IMR-90 (cell line): ENCODE measurements at regions not wholly inside any gene's neighbourhood (a gene's known extent, or its start where the extent isn't known, plus 50 kb on each side); places are given as distances from the start of the nearest gene placed in this dataset.

Experiments
- ATAC-seq: fragments of 200-7000 bp; cut with Tn5 transposase; 2 replicates; pipeline ENCODE4 v1.9.1; 2020; ENCODE audit warnings: low read depth, mild to moderate bottlenecking, moderate library complexity
- BruUV-seq: library from RNA; stranded (reverse); fragments of 400-500 nt; replicated peaks from 2 replicates; lab custom pipeline; 2021; lab: Mats Ljungman, UMichigan
- CTCF ChIA-PET: fragments of 300-600 bp; formaldehyde crosslinking; extraction: SDS; loops from one replicate; lab custom pipeline; 2021; ENCODE audit warnings: antibody characterized with exemption; lab: Yijun Ruan, JAX
- POLR2A ChIA-PET: fragments of 300-600 bp; sonication (Branson Sonifier 250); formaldehyde crosslinking; loops from one replicate; lab custom pipeline; 2022; ENCODE audit warnings: antibody characterized with exemption; ENCODE audit not compliant: unreplicated experiment; lab: Charles Lee
- DNase-seq: peaks from one replicate; pipeline ENCODE4 v3.0.0; 2013
- H2AFZ ChIP-seq: replicated peaks from 2 replicates; pipeline ENCODE3; 2013; ENCODE audit warnings: low read length, mild to moderate bottlenecking; ENCODE audit not compliant: poor library complexity
- H2AK5ac ChIP-seq: 2 replicates; pipeline ENCODE4 v1.6.1; 2013; ENCODE audit warnings: low read depth, low read length, inconsistent platforms
- H2AK9ac ChIP-seq: replicated peaks from 2 replicates; pipeline ENCODE3; 2013; ENCODE audit warnings: mild to moderate bottlenecking, low read depth, low read length, moderate library complexity; ENCODE audit not compliant: poor library complexity
- H2BK120ac ChIP-seq: 2 replicates; pipeline ENCODE4 v1.6.1; 2013; ENCODE audit warnings: low read depth, low read length, inconsistent platforms
- H2BK15ac ChIP-seq: 3 replicates; pipeline ENCODE4 v1.6.1; 2013; ENCODE audit warnings: low read depth, low read length, inconsistent platforms
- H2BK20ac ChIP-seq: 2 replicates; pipeline ENCODE4 v1.6.1; 2013; ENCODE audit warnings: low read depth, mild to moderate bottlenecking, inconsistent platforms, low read length, moderate library complexity
- H2BK5ac ChIP-seq: 2 replicates; pipeline ENCODE4 v1.6.1; 2013; ENCODE audit warnings: mild to moderate bottlenecking, low read depth, low read length, inconsistent platforms; ENCODE audit not compliant: poor library complexity, severe bottlenecking
- H3K14ac ChIP-seq: replicated peaks from 2 replicates; pipeline ENCODE4 v1.6.1; 2013; ENCODE audit warnings: low read depth, low read length, inconsistent platforms
- H3K18ac ChIP-seq: 2 replicates; pipeline ENCODE4 v1.6.1; 2013; ENCODE audit warnings: low read depth, low read length, control low read depth
- H3K23ac ChIP-seq: 2 replicates; pipeline ENCODE4 v1.6.1; 2013; ENCODE audit warnings: low read depth, low read length, inconsistent platforms
- H3K27ac ChIP-seq: 2 replicates; pipeline ENCODE4 v1.5.1; 2013; ENCODE audit warnings: mild to moderate bottlenecking, control low read depth, low read length; ENCODE audit not compliant: insufficient read depth
- H3K27me3 ChIP-seq: 2 replicates; pipeline ENCODE4 v1.6.1; 2013; ENCODE audit warnings: low read length; ENCODE audit not compliant: control insufficient read depth, insufficient read depth
- H3K36me3 ChIP-seq: 2 replicates; pipeline ENCODE4 v1.6.1; 2013; ENCODE audit warnings: low read length, mixed read lengths; ENCODE audit not compliant: control insufficient read depth, insufficient read depth
- H3K4ac ChIP-seq: 2 replicates; pipeline ENCODE4 v1.6.1; 2013; ENCODE audit warnings: low read depth, low read length, inconsistent platforms
- H3K4me1 ChIP-seq: 2 replicates; pipeline ENCODE4 v1.6.1; 2013; ENCODE audit warnings: low read length, mixed read lengths; ENCODE audit not compliant: control insufficient read depth, insufficient read depth
- H3K4me2 ChIP-seq: 2 replicates; pipeline ENCODE4 v1.6.1; 2013; ENCODE audit warnings: low read depth, mild to moderate bottlenecking, control low read depth, low read length, moderate library complexity
- H3K4me3 ChIP-seq: 2 replicates; pipeline ENCODE4 v1.5.1; 2013; ENCODE audit warnings: low read depth, mild to moderate bottlenecking, control low read depth, low read length, moderate library complexity; ENCODE audit not compliant: insufficient read depth
- H3K56ac ChIP-seq: 2 replicates; pipeline ENCODE4 v1.6.1; 2013; ENCODE audit warnings: low read length, inconsistent platforms; ENCODE audit not compliant: insufficient read depth; ENCODE audit errors: extremely low read depth
- H3K79me1 ChIP-seq, 2 experiments: 2 replicates each; pipeline ENCODE4 v1.6.1; 2013; ENCODE audit warnings: low read length in 2 of 2, inconsistent platforms in 1 of 2, low read depth in 1 of 2
- H3K9ac ChIP-seq: 2 replicates; pipeline ENCODE4 v1.6.1; 2013; ENCODE audit warnings: low read depth, low read length, control low read depth
- H3K9me1 ChIP-seq: 2 replicates; pipeline ENCODE4 v1.6.1; 2013; ENCODE audit warnings: low read length, inconsistent platforms; ENCODE audit not compliant: insufficient read depth
- H3K9me3 ChIP-seq: 2 replicates; pipeline ENCODE4 v1.6.1; 2013; ENCODE audit warnings: low read length; ENCODE audit not compliant: control insufficient read depth, insufficient read depth
- H4K20me1 ChIP-seq: 2 replicates; pipeline ENCODE4 v1.6.1; 2013; ENCODE audit warnings: low read length, inconsistent platforms; ENCODE audit not compliant: insufficient read depth
- H4K5ac ChIP-seq: 2 replicates; pipeline ENCODE4 v1.6.1; 2013; ENCODE audit warnings: mild to moderate bottlenecking, low read depth, low read length, control low read depth
- H4K8ac ChIP-seq, 2 experiments: 2 replicates each; pipeline ENCODE4 v1.6.1; 2013; ENCODE audit warnings: low read depth in 2 of 2, low read length in 2 of 2, control low read depth in 1 of 2, inconsistent platforms in 1 of 2
- H4K91ac ChIP-seq: 2 replicates; pipeline ENCODE4 v1.6.1; 2013; ENCODE audit warnings: low read depth, low read length, inconsistent platforms; ENCODE audit not compliant: insufficient read depth
- CEBPB ChIP-seq: IDR thresholded peaks from 2 replicates; pipeline ENCODE4 v1.6.1; 2012; ENCODE audit warnings: low read depth, low read length, improper control_type of control experiment
- CHD1 ChIP-seq: IDR thresholded peaks from 2 replicates; pipeline ENCODE4 v1.6.1; 2012; ENCODE audit warnings: low read depth, low read length, improper control_type of control experiment
- CTCF ChIP-seq: conservative IDR thresholded peaks from 2 replicates; pipeline ENCODE4 v1.5.1; 2012; ENCODE audit warnings: mild to moderate bottlenecking, low read depth, low read length, improper control_type of control experiment
- MAFK ChIP-seq: IDR thresholded peaks from 2 replicates; pipeline ENCODE4 v1.6.1; 2012; ENCODE audit warnings: low read depth, low read length, improper control_type of control experiment
- MAZ ChIP-seq: IDR thresholded peaks from 2 replicates; pipeline ENCODE4 v1.6.1; 2012; ENCODE audit warnings: low read depth, mild to moderate bottlenecking, low read length, improper control_type of control experiment, moderate library complexity, borderline replicate concordance
- MXI1 ChIP-seq: IDR thresholded peaks from 2 replicates; pipeline ENCODE4 v1.6.1; 2012; ENCODE audit warnings: low read depth, mild to moderate bottlenecking, low read length, moderate library complexity, borderline replicate concordance
- NFE2L2 ChIP-seq: fragments of 150-350 bp; IDR thresholded peaks from 2 replicates; pipeline ENCODE4 v1.6.1; 2016; ENCODE audit warnings: low read depth, mild to moderate bottlenecking, low read length
- SMC3 ChIP-seq: fragments of 150-350 bp; IDR thresholded peaks from 2 replicates; pipeline ENCODE4 v1.6.1; 2016; ENCODE audit warnings: low read depth, mild to moderate bottlenecking, antibody characterized with exemption, low read length, moderate library complexity
- WGBS, 2 experiments: methylation state at CpG; one replicate each; pipeline versions ENCODE4 v1.1.5 to v1.1.7; 2013; ENCODE audit warnings: missing lambda C conversion rate in 2 of 2; ENCODE audit not compliant: insufficient read length in 1 of 2; ENCODE audit errors: extremely low coverage in 2 of 2; 5-methylcytosine and 5-hydroxymethylcytosine counted together
- dilution Hi-C: fragments of 300-500 bp; cut with HindIII; formaldehyde crosslinking; loops from one replicate; pipeline ENCODE4 v1.14.3; 2018; ENCODE audit warnings: low sequenced_read_pairs; ENCODE audit not compliant: unreplicated experiment
- in situ Hi-C: fragments of 300-500 bp; cut with MboI; formaldehyde crosslinking; loops from 3 replicates; pipeline ENCODE4 v1.14.3; 2019; ENCODE audit warnings: low sequenced_read_pairs, inconsistent platforms, mixed read lengths
- intact Hi-C: fragments of 100-400 bp; cut with micrococcal nuclease; formaldehyde crosslinking; loops from 2 replicates; pipeline ENCODE4 v1.10.0; 2022
- TF ChIP-seq, protein P1 (sequence below): fragments of 150-350 bp; IDR thresholded peaks from 2 replicates; pipeline ENCODE4 v1.6.1; 2017; ENCODE audit warnings: mild to moderate bottlenecking, antibody characterized with exemption, low read length, low read depth

GRCh38 chr1:56045062-56045461, 534.3 kb downstream of the PLPP3 start:
- Histone ChIP-seq H3K4me2 (no peak overlapping the region), H4K91ac (no peak overlapping the region), H3K4me1 (no peaks in the 10 kb centered on the region), H3K56ac (no peak overlapping the region), H3K79me1 (no peaks in the 10 kb centered on the region), H2BK120ac (no peak overlapping the region), H3K9me1 (no peaks in the 10 kb centered on the region), H2AK5ac (no peak overlapping the region), H2BK15ac (no peak overlapping the region), H2AFZ (no peak overlapping the region), H3K23ac (no peak overlapping the region), H4K5ac (no peak overlapping the region), H4K20me1 (no peaks in the 10 kb centered on the region), H3K4me3 (no peak overlapping the region), H3K9ac (no peak overlapping the region), H2AK9ac (no peak overlapping the region), H4K8ac (no peak overlapping the region), H3K27ac (no peak overlapping the region), H3K4ac (no peak overlapping the region), H3K14ac (no peak overlapping the region), H2BK5ac (no peak overlapping the region), H3K9me3 (no peaks in the 10 kb centered on the region), H3K36me3 (no peaks in the 10 kb centered on the region), H3K18ac (no peak overlapping the region), H3K27me3 (no peaks in the 10 kb centered on the region; the same call in none of the 2 replicates), H2BK20ac (no peak overlapping the region)
- dilution Hi-C loops (no loop called here), intact Hi-C loops (no loop called here), in situ Hi-C loops (no loop called here)
- ChIA-PET POLR2A (no interaction called here), CTCF (interaction anchor here (0.9 kb wide), 1 partner anchor 13 kb away, joined by 3 read pairs; no protein-coding TSS in a partner anchor)
- TF ChIP-seq CTCF (no peak), CHD1 (no peak), MXI1 (no peak), MAFK (no peak), CEBPB (no peak), NFE2L2 (no peak), MAZ (no peak), SMC3 (no peak)
- TF ChIP-seq, protein P1, sequence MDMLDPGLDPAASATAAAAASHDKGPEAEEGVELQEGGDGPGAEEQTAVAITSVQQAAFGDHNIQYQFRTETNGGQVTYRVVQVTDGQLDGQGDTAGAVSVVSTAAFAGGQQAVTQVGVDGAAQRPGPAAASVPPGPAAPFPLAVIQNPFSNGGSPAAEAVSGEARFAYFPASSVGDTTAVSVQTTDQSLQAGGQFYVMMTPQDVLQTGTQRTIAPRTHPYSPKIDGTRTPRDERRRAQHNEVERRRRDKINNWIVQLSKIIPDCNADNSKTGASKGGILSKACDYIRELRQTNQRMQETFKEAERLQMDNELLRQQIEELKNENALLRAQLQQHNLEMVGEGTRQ = no peak
- DNase-seq (no peak), ATAC-seq (no peak)
- WGBS, 2 experiments = no CpG with 5 or more reads among the region's 3 CpGs
- BruUV-seq = no TSS peak
